ENCODE measurements at regions not wholly inside any gene's neighbourhood (a gene's known extent, or its start where the extent isn't known, plus 50 kb on each side); places are given as distances from the start of the nearest gene placed in this dataset.

- no peak for DNase-seq
Observed at GRCh38 chr21:27108701-27109100, 141.8 kb upstream of the ADAMTS5 start.

DNA sequence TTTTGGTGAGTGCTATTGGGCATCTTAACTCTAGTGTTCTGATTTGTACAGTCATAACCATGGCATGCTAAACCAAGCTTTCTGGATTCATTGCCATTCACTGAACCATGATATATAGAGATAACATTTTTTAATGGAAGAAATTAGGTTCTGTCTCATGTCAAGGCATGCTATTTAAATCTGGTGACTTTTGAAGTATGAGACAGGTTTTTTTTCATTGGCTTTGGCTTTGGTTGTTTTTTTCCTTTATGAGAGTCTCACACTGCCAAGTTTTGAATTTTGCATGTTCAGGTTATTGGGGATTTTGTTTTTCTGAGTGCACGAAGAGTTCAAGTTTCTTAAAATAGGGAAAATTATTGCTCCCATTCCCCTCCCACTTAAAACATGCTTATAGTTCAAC is 141.3 kb upstream of the ADAMTS5 start:
- no peak for DNase-seq

- DNase-seq, result no peak
Observed at GRCh38 chr21:27104846-27105431, 138.1 kb upstream of the ADAMTS5 start.

DNA sequence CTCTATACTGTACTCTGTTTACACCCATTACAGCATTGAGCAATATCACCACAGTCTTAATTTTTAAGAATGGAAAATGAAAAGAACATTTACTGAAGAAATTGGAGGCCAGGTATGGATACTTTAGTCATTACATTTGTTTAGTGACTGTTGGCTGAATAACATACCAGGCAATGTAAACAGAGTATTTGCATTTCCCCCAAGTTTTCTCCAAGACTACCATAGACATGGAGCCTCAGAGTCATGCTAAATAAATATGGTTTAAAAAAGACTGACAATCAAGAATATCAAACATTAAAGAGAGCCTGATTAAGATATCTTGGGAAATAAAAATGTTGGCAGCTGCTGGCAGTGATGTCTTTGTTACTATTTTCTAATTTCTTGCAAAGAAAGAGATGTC is 136.9 kb upstream of the ADAMTS5 start:
- no peak for DNase-seq

DNA sequence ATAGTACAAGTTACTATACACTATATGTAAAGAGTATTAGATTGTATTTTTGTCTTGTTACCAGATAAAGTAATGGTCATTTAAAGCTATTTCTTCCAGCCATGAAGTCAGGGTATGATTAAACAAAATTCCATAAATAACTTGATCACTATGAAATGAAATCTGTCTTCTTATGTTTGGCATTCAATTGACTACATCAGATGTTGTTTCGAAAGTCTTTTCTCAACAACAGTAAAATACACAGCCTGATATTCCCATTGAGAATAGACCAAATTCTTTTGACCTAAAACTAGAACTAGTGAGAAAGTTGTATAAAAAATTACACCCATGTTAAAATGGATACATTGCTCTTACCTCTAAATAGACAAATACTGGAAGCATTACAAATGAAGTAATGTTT is 134.6 kb upstream of the ADAMTS5 start:
- no peak for DNase-seq

DNA sequence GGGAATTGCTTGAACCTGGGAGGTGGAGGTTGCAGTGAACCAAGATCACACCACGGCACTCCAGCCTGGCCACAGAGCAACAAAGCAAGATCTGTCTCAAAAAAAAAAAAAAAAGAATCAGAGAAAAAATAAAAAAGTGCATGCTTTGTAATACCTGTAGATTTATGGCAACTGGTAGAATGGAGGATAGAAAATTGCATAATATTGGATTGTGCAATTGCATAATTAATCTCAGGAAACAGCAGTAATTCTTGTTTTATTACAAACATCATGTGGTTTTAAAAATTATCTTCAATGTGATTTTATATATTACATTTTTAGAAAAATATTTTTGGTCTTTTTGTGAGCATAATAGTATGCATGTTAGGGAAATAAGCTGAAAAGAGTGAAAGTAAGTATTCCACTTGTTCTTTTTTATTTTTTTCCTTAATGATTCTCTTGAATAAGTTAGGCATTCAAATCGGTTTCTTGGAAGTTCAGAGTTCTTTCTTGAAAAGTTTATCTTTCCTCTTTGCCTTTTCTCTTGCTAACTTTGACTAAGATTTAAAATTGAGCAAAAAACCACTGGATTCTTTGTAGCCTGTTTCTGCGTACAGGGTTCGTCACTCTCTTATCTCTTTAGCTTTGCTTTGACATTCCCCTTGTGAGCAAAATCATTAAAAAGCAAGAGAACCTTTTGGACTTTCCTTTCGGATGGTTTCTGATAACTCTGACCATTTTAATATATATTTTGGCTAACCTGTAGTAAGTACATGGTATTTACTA is 127.5 kb upstream of the ADAMTS5 start:
- no peak for DNase-seq

DNA sequence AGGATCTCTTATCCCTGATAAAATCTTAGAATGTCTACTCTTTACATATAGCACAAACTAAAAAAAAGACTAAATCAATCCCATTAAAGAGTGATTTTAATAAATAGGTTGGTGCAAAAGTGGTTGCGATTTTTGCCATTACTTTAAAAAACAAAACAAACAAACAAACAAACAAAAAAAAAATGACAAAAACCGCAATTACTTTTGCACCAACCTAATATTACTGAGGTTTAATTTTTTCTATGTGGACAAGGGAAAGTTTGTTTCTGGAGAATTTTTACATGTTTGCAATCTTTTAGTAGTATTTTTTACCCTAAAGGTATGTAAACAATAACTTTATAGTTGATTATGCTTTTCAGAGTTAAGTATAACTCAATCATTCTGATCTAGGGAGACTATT is 119.7 kb upstream of the ADAMTS5 start:
- DNase-seq, result no peak

DNA sequence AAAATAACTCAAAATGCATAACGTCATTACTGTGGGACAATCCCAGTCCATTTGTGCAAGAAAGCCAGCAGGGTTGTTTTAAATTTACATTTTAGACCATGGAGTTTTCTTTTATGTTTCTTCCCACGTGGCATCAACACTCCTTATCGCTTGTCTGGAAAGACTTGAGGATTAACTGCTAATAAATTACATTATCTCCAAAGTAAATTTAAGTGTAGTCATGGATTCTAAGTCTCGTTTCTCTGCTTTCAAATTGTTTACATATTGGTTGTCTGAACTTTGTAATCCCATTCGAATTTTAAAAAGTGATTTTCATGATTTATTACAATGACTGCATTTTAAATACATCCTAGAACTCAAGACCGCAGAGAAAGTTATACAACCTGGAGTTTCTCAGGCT is 119.3 kb upstream of the ADAMTS5 start:
- no peak for DNase-seq

- no peak for DNase-seq
Observed at GRCh38 chr21:27085387-27085786, 118.5 kb upstream of the ADAMTS5 start.

DNA sequence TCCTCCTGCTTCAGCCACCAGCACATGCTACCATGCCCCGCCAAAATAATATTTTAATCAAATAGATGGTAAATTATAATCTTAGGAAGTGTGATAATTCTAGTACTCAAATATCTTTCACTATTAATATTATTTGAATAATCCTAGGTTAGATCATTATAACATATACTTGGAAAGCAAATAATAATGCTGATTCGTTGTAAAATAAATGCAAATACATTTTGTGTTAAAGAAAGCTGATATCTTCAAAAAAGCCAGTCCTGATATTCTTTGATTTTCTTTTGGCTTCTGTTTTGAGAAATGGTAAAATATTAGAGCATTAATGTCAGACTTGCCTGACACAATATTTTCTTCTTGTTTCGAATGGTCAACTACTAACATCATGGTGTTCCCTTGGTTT is 116.3 kb upstream of the ADAMTS5 start:
- no peak for DNase-seq

DNA sequence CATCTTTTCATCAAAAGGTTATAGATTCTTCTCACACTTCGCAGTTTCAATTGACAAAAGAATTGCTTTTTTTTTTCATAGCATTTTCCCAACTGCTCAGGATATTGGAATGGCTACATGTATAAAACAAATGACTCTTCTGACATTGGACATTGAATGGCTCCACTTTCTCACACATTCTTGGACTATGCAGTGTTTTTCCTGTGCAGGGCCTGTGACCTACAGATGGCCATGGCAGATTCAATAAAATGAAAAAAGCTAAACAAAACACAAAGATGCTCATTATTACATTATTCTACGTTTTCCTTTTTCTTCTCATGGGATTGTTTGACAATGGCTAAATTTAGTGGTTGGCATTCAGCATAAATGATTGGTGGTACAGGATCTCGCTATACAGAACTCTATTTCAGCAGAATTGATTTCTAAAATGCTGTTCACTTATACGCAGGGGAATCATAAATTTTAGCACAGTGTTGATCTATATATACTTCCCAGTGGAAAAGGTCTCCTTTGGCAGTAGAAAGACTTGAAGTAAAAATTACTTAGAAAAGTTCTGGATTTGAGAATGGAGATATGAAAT is 115.6 kb upstream of the ADAMTS5 start:
- DNase-seq, result no peak

- DNase-seq, result no peak
Observed at GRCh38 chr21:27079636-27080240, 112.8 kb upstream of the ADAMTS5 start.

DNA sequence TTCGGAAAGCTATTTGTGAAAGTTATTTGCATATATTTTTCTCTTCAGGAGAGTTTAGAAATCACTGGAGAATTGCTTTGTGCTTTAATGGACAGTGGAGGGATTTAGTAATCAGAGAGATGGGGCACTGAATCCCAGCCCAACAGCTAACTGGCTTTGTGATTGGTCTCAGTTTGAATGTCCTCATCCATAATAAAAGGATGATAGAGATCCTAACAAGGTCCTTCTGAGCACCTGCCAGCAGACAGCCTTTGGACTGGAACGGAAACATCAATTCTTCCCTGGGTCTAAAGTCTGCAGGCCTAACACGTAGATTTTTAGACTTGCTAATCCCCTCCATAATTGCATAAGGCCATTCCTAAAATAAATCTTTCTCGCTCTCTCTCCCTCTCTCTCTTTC is 112.0 kb upstream of the ADAMTS5 start:
- no peak for DNase-seq

DNA sequence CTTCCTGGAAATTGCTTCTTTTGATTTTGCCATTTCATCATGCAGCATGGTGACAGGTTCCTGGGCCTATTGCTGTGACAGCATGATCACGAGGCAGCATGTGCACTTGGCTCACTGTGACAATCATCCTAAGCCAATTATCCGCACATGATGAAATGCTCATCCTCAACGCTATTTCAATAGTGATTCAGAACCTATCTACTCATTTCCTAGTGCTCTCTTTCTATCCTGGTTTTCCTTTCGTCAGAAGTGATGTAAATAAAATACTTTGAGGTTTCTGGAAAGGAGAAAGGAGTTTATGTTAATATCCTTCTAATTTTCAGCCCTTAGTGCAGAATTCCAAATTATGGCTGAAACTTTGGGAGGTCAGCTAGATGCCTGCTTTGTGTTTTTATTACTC is 110.6 kb upstream of the ADAMTS5 start:
- DNase-seq, result no peak

DNA sequence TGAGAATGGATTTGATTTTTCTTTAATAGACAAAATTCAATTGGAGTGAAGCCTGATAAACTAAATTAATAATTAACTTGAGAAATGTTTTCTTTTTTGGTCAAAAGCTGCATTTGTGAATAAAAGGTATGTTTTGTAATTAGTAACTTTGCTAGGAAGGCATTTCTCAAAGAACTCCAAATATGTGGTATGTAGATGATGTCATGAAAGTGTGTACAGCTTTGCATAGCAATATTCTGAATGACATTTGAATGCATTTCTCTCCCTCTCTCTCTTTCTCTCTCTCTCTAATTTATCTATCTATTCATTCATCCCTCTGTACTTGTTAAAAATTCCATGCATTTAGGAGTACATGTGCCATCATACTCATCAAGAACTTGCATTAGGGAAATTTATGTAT is 109.1 kb upstream of the ADAMTS5 start:
- no peak for DNase-seq

DNA sequence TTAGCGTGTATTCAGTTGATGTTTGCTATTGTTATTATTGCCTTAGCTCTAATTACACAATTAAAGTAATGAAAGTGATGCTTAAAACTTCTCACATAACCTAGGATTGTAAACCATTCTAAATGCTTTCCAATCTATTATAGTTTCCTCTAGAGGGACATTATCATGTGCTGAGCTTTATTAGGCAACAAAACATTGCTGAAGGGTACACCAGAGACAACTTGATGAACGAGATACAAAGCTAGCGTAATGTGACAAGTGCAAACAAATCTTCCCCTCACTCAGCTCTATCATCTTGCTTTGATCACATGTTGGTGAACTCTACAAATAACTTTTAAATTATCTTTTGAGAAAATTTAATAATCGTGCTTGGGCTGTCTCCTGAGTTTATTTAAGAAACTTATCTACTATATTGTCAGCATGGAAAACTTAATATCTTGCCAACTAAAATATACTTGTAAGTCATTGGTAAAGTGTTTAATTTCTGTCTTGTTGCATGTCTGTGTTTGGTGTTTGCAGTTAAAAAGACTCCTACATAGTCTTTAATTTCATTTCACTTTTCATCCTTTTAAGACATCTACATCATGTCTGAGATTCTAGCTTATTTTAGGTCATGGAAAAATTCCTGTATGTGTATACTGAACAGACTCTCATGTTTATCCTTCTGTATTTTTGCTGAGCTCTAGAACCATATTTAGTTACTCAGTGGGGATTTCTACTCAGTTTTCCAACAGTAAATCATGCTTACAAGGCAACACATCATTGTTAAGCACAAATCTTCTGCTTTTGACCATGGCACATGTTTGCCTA is 104.2 kb upstream of the ADAMTS5 start:
- no peak for DNase-seq

DNA sequence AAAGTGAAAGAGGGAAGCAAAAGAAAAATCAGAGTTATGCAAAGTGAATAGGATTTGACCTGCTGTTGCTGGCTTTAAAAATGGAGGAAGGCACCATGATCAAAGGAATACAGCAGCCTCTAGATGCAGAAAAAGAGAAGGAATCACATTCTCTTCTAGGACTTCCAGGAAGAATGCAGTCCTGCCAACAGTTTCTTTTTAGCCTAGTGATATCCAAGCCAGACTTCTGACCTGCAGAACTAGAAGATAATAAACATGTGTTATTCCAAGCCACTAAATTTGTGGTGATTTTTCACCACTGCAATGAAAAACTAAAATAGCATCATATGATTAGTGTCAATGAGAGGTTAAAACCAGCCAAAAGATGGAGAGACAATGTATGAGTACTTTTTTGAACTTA is 101.9 kb upstream of the ADAMTS5 start:
- DNase-seq, result no peak

- DNase-seq, result no peak
Observed at GRCh38 chr21:27067226-27067625, 100.3 kb upstream of the ADAMTS5 start.

DNA sequence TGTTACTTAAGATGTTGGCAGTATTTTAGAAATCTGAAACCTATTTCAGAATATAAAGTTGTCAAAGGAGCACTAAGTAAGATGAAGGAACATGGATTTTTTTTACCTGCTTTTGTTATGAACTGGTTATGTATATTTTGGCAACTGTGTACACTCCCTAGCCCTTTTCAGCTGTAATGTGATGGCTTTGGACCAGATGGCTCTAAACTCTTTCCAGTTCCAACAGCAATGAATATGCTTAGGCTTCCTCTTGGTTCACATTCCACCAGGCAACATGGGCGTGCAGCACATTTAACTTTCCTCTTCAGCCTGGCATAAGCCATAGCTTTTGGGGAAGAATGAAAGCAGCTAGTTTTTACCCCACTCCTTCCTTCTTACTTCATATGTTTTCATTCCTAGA is 95.6 kb upstream of the ADAMTS5 start:
- no peak for DNase-seq

DNA sequence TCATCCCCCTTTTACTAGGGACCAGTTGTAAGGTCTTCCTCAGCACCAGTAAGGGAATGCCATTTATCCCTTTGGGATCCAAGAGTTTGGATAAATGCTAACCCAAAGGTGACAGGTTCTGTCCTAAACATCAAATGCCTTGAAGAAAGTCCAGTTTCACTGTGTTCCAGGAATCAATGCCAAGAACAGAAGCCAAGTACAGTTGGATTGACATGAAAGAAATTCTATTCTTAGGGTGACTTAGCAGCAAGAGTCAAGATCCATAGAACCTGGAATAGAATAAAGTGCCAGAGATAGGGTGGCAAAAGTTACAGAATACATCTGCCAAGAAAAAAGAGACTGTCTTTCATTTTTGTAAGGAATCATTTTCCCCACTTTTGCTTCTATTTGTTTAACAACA is 94.9 kb upstream of the ADAMTS5 start:
- no peak for DNase-seq

- no peak for DNase-seq
Observed at GRCh38 chr21:27060190-27060589, 93.3 kb upstream of the ADAMTS5 start.

- no peak for DNase-seq
Observed at GRCh38 chr21:27058673-27059605, 92.1 kb upstream of the ADAMTS5 start.
